H54 (cell line): ENCODE measurements at regions not wholly inside any gene's neighbourhood (a gene's known extent, or its start where the extent isn't known, plus 50 kb on each side); places are given as distances from the start of the nearest gene placed in this dataset.

ENCODE experiments used
- DNase-seq: peaks from one replicate; pipeline ENCODE4 v3.0.0; 2011; ENCODE audit warnings: low spot score, mixed read lengths; ENCODE audit not compliant: insufficient read length
- FAIRE-seq: peaks from 3 replicates; lab custom pipeline; 2011; peaks lifted over from hg19 to GRCh38; lab: Jason Lieb, UNC
- POLR2A ChIP-seq: IDR thresholded peaks from 2 replicates; pipeline ENCODE4 v1.6.1; 2011; ENCODE audit warnings: low read depth, mild to moderate bottlenecking, low read length

- DNase-seq (no peak), FAIRE-seq (no peak)
- TF ChIP-seq POLR2A: no peak
Observed at GRCh38 chr13:111548301-111548700, 227.9 kb downstream of the TEX29 start.

- FAIRE-seq (no peak), DNase-seq (no peak)
- no peak for TF ChIP-seq POLR2A
Observed at GRCh38 chr13:111548805-111549204, 228.4 kb downstream of the TEX29 start.

- no peak for TF ChIP-seq POLR2A
- DNase-seq (no peak), FAIRE-seq (no peak)
Observed at GRCh38 chr13:111549464-111549863, 229.0 kb downstream of the TEX29 start.

GRCh38 chr13:111550062-111550461 is 229.6 kb downstream of the TEX29 start:
- DNase-seq (no peak), FAIRE-seq (no peak)
- no peak for TF ChIP-seq POLR2A

GRCh38 chr13:111551204-111551820 is 230.9 kb downstream of the TEX29 start:
- DNase-seq (no peak), FAIRE-seq (no peak)
- TF ChIP-seq POLR2A: no peak

- TF ChIP-seq POLR2A: no peak
Observed at GRCh38 chr13:111552891-111553655, 232.6 kb downstream of the TEX29 start.

GRCh38 chr13:111554539-111555267 is 234.3 kb downstream of the TEX29 start:
- FAIRE-seq: no peak
- TF ChIP-seq POLR2A: no peak
- no peak for DNase-seq

More at GRCh38 chr13:111552891-111553655, 232.6 kb downstream of the TEX29 start:
- FAIRE-seq: no peak
- DNase-seq: no peak

GRCh38 chr13:111555268-111555808 is 234.9 kb downstream of the TEX29 start:
- FAIRE-seq: no peak
- no peak for DNase-seq
- TF ChIP-seq POLR2A: no peak

GRCh38 chr13:111555903-111556302 is 235.5 kb downstream of the TEX29 start:
- DNase-seq (no peak), FAIRE-seq (no peak)
- no peak for TF ChIP-seq POLR2A

GRCh38 chr13:111556496-111556895 is 236.1 kb downstream of the TEX29 start:
- FAIRE-seq (no peak), DNase-seq (no peak)
- TF ChIP-seq POLR2A: no peak

- no peak for FAIRE-seq
- DNase-seq: no peak
- no peak for TF ChIP-seq POLR2A
Observed at GRCh38 chr13:111557921-111558699, 237.7 kb downstream of the TEX29 start.

GRCh38 chr13:111558700-111559088 is 238.3 kb downstream of the TEX29 start:
- DNase-seq (no peak), FAIRE-seq (no peak)
- no peak for TF ChIP-seq POLR2A
